GM18498 (cell line): ENCODE measurements at regions not wholly inside any gene's neighbourhood (a gene's known extent, or its start where the extent isn't known, plus 50 kb on each side); places are given as distances from the start of the nearest gene placed in this dataset.
A peak's percentile ranks its signal among the peaks of the same experiment; 100 is the strongest.
"Not testable (repeated sequence)": the region's sequence is repeated elsewhere in the genome, so short reads cannot be mapped to it uniquely, and the experiment has no call there.

Source experiments
- ATAC-seq: cut with Tn5 transposase; IDR thresholded peaks from one replicate; pipeline ENCODE4 v1.9.1; 2021; ENCODE audit warnings: mild to moderate bottlenecking, moderate library complexity; ENCODE audit not compliant: unreplicated experiment

- ATAC-seq = no peak
Measured at GRCh38 chr4:143819029-143819428, 86.3 kb downstream of the GYPE start.

GRCh38 chr4:143817866-143818265 lies 87.5 kb downstream of the GYPE start:
- ATAC-seq = not testable (repeated sequence)

- not testable (repeated sequence) for ATAC-seq
Measured at GRCh38 chr4:143815375-143815774, 90.0 kb downstream of the GYPE start.

GRCh38 chr4:143813431-143814154 lies 91.8 kb downstream of the GYPE start:
- not testable (repeated sequence) for ATAC-seq

- ATAC-seq = not testable (repeated sequence)
Measured at GRCh38 chr4:143791693-143792092, 91.2 kb upstream of the FREM3 start.

- ATAC-seq = not testable (repeated sequence)
Measured at GRCh38 chr4:143790425-143790824, 90.0 kb upstream of the FREM3 start.

- not testable (repeated sequence) for ATAC-seq
Measured at GRCh38 chr4:143789618-143790017, 89.1 kb upstream of the FREM3 start.

- ATAC-seq = no peak
Measured at GRCh38 chr4:143784567-143784966, 84.1 kb upstream of the FREM3 start.

- no peak for ATAC-seq
Measured at GRCh38 chr4:143782521-143782920, 82.0 kb upstream of the FREM3 start.

- ATAC-seq = peak; percentile 100
Measured at GRCh38 chr4:143773998-143774895, 73.8 kb upstream of the FREM3 start.

- ATAC-seq = no peak
Measured at GRCh38 chr4:143771269-143771668, 70.8 kb upstream of the FREM3 start.

- ATAC-seq = no peak
Measured at GRCh38 chr4:143768007-143768591, 67.6 kb upstream of the FREM3 start.

- no peak for ATAC-seq
Measured at GRCh38 chr4:143763587-143763986, 63.1 kb upstream of the FREM3 start.

- no peak for ATAC-seq
Measured at GRCh38 chr4:143762511-143762910, 62.0 kb upstream of the FREM3 start.
